ENCODE measurements at regions not wholly inside any gene's neighbourhood (a gene's known extent, or its start where the extent isn't known, plus 50 kb on each side); places are given as distances from the start of the nearest gene placed in this dataset.

GRCh38 chr7:17155529-17155928, 142.9 kb upstream of the AHR start:
- Histone ChIP-seq H3K4me3 (no peak overlapping the region), H3K36me3 (ENCODE audit: low read depth, missing control alignments) (no peaks in the 10 kb centered on the region), H3K4me1 (no peaks in the 10 kb centered on the region), H3K27me3 (no peaks in the 10 kb centered on the region), H3K27ac (no peak overlapping the region), H3K9me3 (no peaks in the 10 kb centered on the region)
- DNase-seq: no peak
- TF ChIP-seq CTCF (IDR thresholded peaks at IDR 0.05) (no peak), POLR2A (IDR thresholded peaks at IDR 0.05) (no peak)
- intact Hi-C loops (cut with DNase I; ENCODE audit: low total_unique reads): no loop called here

- TF ChIP-seq POLR2A (IDR thresholded peaks at IDR 0.05) (no peak), CTCF (IDR thresholded peaks at IDR 0.05) (no peak)
- no peak overlapping the region for H3K27ac ChIP-seq
- no peaks in the 10 kb centered on the region for H3K4me1 ChIP-seq
- 56 to 70% methylated on average over 5 of the region's 5 CpGs for WGBS, 2 donors
- no peaks in the 10 kb centered on the region for H3K9me3 ChIP-seq
- no peaks in the 10 kb centered on the region for H3K36me3 ChIP-seq (ENCODE audit: low read depth, missing control alignments)
- intact Hi-C loops (cut with DNase I; ENCODE audit: low total_unique reads): no loop called here
- no peaks in the 10 kb centered on the region for H3K27me3 ChIP-seq
- DNase-seq: no peak
- H3K4me3 ChIP-seq: no peak overlapping the region
These were observed 140.2 kb upstream of the AHR start for GRCh38 chr7:17158261-17158660.

- 68 to 78% methylated on average over 2 of the region's 2 CpGs for WGBS, 2 donors
- no peak overlapping the region for H3K27ac ChIP-seq
- no peak for TF ChIP-seq CTCF (IDR thresholded peaks at IDR 0.05)
- no peak for TF ChIP-seq POLR2A (IDR thresholded peaks at IDR 0.05)
- H3K4me3 ChIP-seq: no peak overlapping the region
- H3K4me1 ChIP-seq: no peaks in the 10 kb centered on the region
- no peaks in the 10 kb centered on the region for H3K27me3 ChIP-seq
- DNase-seq: no peak
- H3K36me3 ChIP-seq (ENCODE audit: low read depth, missing control alignments): no peaks in the 10 kb centered on the region
- no peaks in the 10 kb centered on the region for H3K9me3 ChIP-seq
- intact Hi-C loops (cut with DNase I; ENCODE audit: low total_unique reads): no loop called here
These were observed 138.9 kb upstream of the AHR start for GRCh38 chr7:17159500-17160037.

GRCh38 chr7:17166824-17167379, 131.6 kb upstream of the AHR start:
- Histone ChIP-seq H3K9me3 (no peaks in the 10 kb centered on the region), H3K4me3 (no peak overlapping the region), H3K27me3 (no peaks in the 10 kb centered on the region), H3K36me3 (ENCODE audit: low read depth, missing control alignments) (no peaks in the 10 kb centered on the region), H3K27ac (no peak overlapping the region), H3K4me1 (no peaks in the 10 kb centered on the region)
- 58 to 67% methylated on average over 4 of the region's 4 CpGs for WGBS, 2 donors
- TF ChIP-seq POLR2A (IDR thresholded peaks at IDR 0.05): no peak
- TF ChIP-seq CTCF (IDR thresholded peaks at IDR 0.05): no peak
- intact Hi-C loops (cut with DNase I; ENCODE audit: low total_unique reads): no loop called here
- no peak for DNase-seq

GRCh38 chr7:17168416-17168815, 130.0 kb upstream of the AHR start:
- Histone ChIP-seq H3K9me3 (no peaks in the 10 kb centered on the region), H3K4me3 (no peak overlapping the region), H3K4me1 (no peaks in the 10 kb centered on the region), H3K27me3 (no peaks in the 10 kb centered on the region), H3K36me3 (ENCODE audit: low read depth, missing control alignments) (no peaks in the 10 kb centered on the region), H3K27ac (no peak overlapping the region)
- TF ChIP-seq CTCF (IDR thresholded peaks at IDR 0.05) (no peak), POLR2A (IDR thresholded peaks at IDR 0.05) (no peak)
- DNase-seq: no peak
- 65 to 79% methylated on average over 2 of the region's 2 CpGs for WGBS, 2 donors
- intact Hi-C loops (cut with DNase I; ENCODE audit: low total_unique reads): no loop called here
